Activated CD4-positive, alpha-beta T cell treated with anti-CD3 and anti-CD28 coated beads, Interleukin-10, Interleukin-2, amounts not matched to agents 100 ng/mL and 50 ng/mL, durations not matched to agents 16 hours and 8 hours (primary cell): ENCODE measurements at regions not wholly inside any gene's neighbourhood (a gene's known extent, or its start where the extent isn't known, plus 50 kb on each side); places are given as distances from the start of the nearest gene placed in this dataset.
"Not testable (repeated sequence)": the region's sequence is repeated elsewhere in the genome, so short reads cannot be mapped to it uniquely, and the experiment has no call there.

Experiments
- DNase-seq: peaks from one replicate; pipeline ENCODE4 v3.0.0-alpha.2; 2020

- no peak for DNase-seq
Observed at GRCh38 chr6:50353603-50354002, 303.9 kb upstream of the DEFB112 start.

- no peak for DNase-seq
Observed at GRCh38 chr6:50358113-50358512, 308.4 kb upstream of the DEFB112 start.

- DNase-seq = no peak
Observed at GRCh38 chr6:50361641-50362331, 312.1 kb upstream of the DEFB112 start.

- DNase-seq = no peak
Observed at GRCh38 chr6:50362706-50363105, 313.0 kb upstream of the DEFB112 start.

- no peak for DNase-seq
Observed at GRCh38 chr6:50369996-50370395, 320.3 kb upstream of the DEFB112 start.

GRCh38 chr6:50380406-50381098, 330.8 kb upstream of the DEFB112 start:
- DNase-seq = no peak

- no peak for DNase-seq
Observed at GRCh38 chr6:50381099-50381415, 331.3 kb upstream of the DEFB112 start.

- no peak for DNase-seq
Observed at GRCh38 chr6:50390416-50390815, 322.9 kb upstream of the TFAP2D start.

GRCh38 chr6:50394139-50394538, 319.2 kb upstream of the TFAP2D start:
- DNase-seq = not testable (repeated sequence)

GRCh38 chr6:50404643-50405042, 308.7 kb upstream of the TFAP2D start:
- no peak for DNase-seq

GRCh38 chr6:50410579-50410978, 302.7 kb upstream of the TFAP2D start:
- DNase-seq = no peak

GRCh38 chr6:50421041-50421440, 292.3 kb upstream of the TFAP2D start:
- not testable (repeated sequence) for DNase-seq

GRCh38 chr6:50427267-50427666, 286.1 kb upstream of the TFAP2D start:
- DNase-seq = no peak

- DNase-seq = no peak
Observed at GRCh38 chr6:50437901-50438300, 275.4 kb upstream of the TFAP2D start.

GRCh38 chr6:50442531-50443040, 270.7 kb upstream of the TFAP2D start:
- no peak for DNase-seq

GRCh38 chr6:50443144-50443543, 270.2 kb upstream of the TFAP2D start:
- DNase-seq = no peak

GRCh38 chr6:50449128-50449527, 264.2 kb upstream of the TFAP2D start:
- no peak for DNase-seq

- DNase-seq = no peak
Observed at GRCh38 chr6:50451826-50452400, 261.4 kb upstream of the TFAP2D start.

GRCh38 chr6:50455029-50455428, 258.3 kb upstream of the TFAP2D start:
- DNase-seq = no peak

- DNase-seq = no peak
Observed at GRCh38 chr6:50457351-50457750, 256.0 kb upstream of the TFAP2D start.

- DNase-seq = no peak
Observed at GRCh38 chr6:50461696-50462095, 251.6 kb upstream of the TFAP2D start.

GRCh38 chr6:50463931-50464330, 249.4 kb upstream of the TFAP2D start:
- no peak for DNase-seq

- DNase-seq = no peak
Observed at GRCh38 chr6:50467931-50468330, 245.4 kb upstream of the TFAP2D start.

GRCh38 chr6:50471041-50471440, 242.3 kb upstream of the TFAP2D start:
- DNase-seq = no peak
